Right ventricle myocardium inferior (tissue), 1 donor: ENCODE measurements at regions not wholly inside any gene's neighbourhood (a gene's known extent, or its start where the extent isn't known, plus 50 kb on each side); places are given as distances from the start of the nearest gene placed in this dataset.
A peak's percentile ranks its signal among the peaks of the same experiment; 100 is the strongest.

Experiments used
- ATAC-seq: fragments of 200-7000 bp; cut with Tn5 transposase; one replicate; pipeline ENCODE4 v1.9.1; 2020; ENCODE audit warnings: mild to moderate bottlenecking, moderate library complexity
- DNase-seq: peaks from one replicate; pipeline ENCODE4 v3.0.0; 2021; ENCODE audit errors: missing footprints
- intact Hi-C: fragments of 100-400 bp; cut with DNase I; formaldehyde crosslinking; loops from one replicate; pipeline ENCODE4 v1.11.0; 2022
- donor health status: DM: no; HTN: yes; CAD: no; lungs with severe emphysema.

DNA sequence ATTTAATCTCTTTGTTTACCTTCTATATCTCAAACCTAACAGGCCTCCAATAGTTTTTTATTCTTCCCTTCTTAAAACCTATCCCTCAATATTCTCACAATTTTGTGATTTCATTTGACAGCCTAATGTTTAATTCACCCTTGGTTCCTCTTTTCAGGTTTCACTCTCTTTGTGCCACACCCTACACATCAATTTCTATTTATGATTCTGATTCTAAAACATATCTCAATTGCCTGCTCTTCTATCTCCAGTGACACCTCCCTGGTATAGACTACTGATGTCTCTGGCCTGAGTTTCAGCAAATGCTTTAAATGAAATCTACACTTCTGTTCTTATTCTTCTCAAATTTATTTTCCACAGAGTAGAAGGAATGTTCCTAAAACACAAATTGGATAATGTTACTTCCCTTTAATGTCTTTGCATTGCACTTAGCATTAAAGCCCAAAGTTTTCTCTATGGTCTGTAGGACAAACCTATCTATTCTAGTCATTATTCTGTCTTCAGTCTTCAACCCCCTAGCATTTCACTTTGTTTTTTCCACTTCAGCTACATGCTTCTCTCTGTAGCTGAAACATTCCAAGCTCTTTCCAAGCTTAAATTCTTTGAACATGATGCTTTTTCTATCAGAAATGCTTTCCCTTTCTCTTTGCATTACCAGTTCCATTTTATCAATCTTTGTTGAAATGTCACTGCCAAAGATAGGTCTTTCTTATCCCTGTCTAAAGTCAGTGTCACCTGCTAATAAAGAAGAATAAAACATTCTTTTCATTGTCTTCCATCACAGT is 622.0 kb downstream of the CENPC start:
- ATAC-seq: no peak
- intact Hi-C loops: no loop called here
- DNase-seq: no peak

GRCh38 chr4:66921433-66921832 is 623.9 kb downstream of the CENPC start:
- ATAC-seq (no peak), DNase-seq (no peak)
- intact Hi-C loops: no loop called here

- intact Hi-C loops: no loop called here
- no peak for ATAC-seq
- no peak for DNase-seq
Measured at GRCh38 chr4:66920514-66920913, 624.8 kb downstream of the CENPC start.

GRCh38 chr4:66911880-66912279 is 633.4 kb downstream of the CENPC start:
- DNase-seq: no peak
- ATAC-seq: no peak
- intact Hi-C loops: no loop called here

GRCh38 chr4:66906314-66906713 is 639.0 kb downstream of the CENPC start:
- ATAC-seq (no peak), DNase-seq (no peak)
- intact Hi-C loops: no loop called here

- intact Hi-C loops: no loop called here
- DNase-seq: peak; percentile 55
Measured at GRCh38 chr4:66899422-66900065, 645.8 kb downstream of the CENPC start.

GRCh38 chr4:66893807-66894206 is 651.5 kb downstream of the CENPC start:
- no peak for DNase-seq
- no peak for ATAC-seq
- intact Hi-C loops: no loop called here

More at GRCh38 chr4:66899422-66900065, 645.8 kb downstream of the CENPC start:
- no peak for ATAC-seq

DNA sequence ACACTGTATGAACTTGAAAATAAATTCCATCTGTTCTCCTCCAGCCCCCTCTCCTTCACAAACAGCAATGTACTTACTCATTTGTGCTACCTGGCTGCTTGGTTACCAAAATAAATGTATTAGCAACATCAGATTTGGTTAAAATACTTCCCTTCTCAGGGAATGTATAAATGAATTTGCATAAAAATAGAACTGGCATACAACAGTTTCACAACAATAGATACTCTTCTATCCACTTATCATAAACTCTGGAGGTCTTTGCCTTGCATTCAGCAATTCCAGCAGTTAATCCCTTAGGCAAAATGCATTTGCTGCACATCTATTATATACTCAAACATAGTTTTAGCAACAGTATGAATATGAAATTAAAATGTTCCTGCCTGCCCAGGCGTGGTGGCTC is 658.2 kb downstream of the CENPC start:
- DNase-seq (no peak), ATAC-seq (no peak)
- intact Hi-C loops: no loop called here

DNA sequence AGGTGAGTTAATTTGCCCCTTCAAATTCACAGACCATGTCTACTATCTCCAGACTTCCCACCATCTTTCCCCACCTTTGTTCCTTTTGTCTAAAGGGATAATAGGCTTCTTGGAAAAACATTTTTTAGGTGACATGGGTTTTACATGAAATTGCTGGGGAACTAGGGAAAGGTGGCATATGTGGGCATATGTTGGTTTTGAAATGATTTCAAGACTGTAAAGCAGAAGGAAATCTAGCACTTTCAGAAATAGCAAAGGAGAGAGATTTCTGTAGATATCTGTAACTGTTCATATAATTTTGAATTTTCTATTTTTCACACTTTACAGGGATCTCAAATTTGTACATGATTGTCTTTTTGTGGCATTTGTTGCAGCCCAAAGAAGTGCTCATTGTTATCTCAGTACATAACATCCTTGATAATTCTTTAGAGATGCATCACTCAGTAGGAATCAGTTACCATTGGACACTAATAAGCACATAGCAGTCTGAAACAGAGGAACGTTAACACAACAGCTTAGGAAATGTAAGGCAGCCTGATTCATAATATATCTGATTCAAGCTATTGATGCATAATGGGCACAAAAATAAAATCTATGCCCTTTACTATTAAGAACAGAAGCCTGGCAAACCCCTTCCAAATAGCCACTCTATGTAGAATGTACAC is 659.7 kb downstream of the CENPC start:
- no peak for DNase-seq
- intact Hi-C loops: no loop called here
- ATAC-seq: no peak

DNA sequence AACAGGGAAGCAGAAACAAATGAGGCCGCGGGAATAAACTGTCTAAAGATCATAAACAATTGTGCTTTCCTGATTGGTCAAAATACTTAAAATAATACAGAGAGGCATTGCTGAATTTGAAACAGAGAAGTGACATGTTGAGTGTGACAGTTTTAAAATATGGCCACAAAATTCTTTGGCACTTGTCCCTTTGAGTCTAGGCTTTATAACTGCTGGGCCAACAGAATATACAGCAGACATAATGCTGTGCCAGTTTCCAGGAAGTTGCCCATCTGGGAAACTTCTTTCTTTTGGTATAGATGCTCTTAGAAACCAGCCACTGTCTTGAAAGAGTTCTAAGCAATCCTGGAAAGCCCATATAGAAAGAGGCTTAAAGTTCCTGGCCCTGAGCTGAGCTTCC is 668.4 kb downstream of the CENPC start:
- intact Hi-C loops: no loop called here
- ATAC-seq: no peak
- DNase-seq: no peak

DNA sequence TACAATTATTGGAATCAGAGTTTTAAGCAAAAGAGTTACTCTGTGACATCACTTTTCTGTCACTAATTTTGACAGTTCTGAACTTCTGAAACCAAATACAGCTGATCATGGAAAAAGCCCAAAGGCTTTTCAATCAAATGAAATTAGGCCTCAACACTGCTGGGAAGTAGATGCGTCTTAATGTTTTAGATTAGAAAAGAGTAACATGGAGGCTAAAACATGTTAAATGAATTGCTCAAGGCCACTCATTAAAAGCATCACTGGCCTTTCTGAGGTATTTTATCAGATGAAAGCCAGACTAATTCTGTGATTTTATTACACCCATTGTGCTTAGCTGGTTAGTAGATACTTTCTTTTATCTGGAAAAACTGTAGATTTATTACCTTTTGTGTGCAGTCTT is 672.6 kb downstream of the CENPC start:
- DNase-seq (no peak), ATAC-seq (no peak)
- intact Hi-C loops: no loop called here

GRCh38 chr4:66863481-66863880 is 681.8 kb downstream of the CENPC start:
- DNase-seq (no peak), ATAC-seq (no peak)
- intact Hi-C loops: no loop called here

DNA sequence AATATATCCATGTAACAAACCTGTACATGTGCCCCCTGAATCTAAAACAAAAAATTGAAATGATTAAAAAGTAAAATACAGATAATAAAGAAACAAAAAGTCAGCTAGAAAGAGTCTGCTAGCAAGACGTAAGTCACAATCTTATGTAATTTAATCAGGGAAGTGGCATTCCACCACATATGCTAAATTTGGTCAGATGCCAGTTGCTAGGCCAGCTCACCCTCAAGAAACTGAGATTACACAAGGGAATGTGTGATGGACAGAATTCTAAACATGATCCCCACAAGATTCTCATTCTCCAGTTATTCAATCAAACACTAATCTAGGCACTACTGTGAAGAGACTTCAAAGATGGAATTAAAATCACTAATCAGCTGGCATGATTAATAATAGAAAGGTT is 689.3 kb downstream of the CENPC start:
- DNase-seq (no peak), ATAC-seq (no peak)
- intact Hi-C loops: no loop called here

GRCh38 chr4:66853845-66854244 is 691.5 kb downstream of the CENPC start:
- DNase-seq: no peak
- intact Hi-C loops: no loop called here
- ATAC-seq: no peak

DNA sequence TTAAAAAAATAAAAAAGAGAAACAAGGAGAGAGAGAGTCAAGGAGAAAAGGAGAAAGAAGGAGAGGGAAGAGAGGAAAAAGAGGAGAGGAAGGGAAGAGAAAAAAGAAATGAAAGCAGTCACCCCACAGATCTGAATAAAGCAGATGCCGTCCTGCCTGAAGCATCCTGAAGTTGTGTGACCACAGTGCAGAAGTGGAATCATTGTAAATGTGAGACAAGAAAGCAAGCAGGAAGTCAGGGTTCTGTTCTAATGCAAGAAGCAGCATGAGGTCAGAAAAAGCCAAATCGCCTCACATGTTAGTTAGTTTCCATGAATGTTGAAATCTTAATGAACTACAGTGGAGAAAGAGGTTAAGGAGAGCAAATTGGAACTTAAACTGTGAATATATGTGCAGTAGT is 692.5 kb downstream of the CENPC start:
- DNase-seq: no peak
- ATAC-seq: no peak
- intact Hi-C loops: no loop called here

DNA sequence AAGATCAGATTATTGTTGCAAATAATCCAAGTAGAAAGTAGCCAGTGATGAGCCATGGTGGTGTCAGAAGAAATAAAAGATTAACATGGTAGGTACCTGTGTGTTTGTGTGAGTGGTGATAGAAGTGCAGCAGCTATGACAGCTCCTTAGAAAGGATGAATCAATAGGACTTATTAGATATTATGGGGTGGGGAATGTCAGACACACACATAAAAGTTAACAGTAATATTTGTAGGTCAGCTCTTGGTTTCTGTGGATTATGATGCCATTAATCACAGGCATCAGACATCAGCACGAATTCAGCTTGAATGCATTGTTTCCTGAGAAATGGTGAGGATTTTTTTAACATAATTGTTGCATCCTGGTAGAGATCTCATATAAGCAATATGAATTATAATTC is 695.7 kb downstream of the CENPC start:
- ATAC-seq (no peak), DNase-seq (no peak)
- intact Hi-C loops: no loop called here

DNA sequence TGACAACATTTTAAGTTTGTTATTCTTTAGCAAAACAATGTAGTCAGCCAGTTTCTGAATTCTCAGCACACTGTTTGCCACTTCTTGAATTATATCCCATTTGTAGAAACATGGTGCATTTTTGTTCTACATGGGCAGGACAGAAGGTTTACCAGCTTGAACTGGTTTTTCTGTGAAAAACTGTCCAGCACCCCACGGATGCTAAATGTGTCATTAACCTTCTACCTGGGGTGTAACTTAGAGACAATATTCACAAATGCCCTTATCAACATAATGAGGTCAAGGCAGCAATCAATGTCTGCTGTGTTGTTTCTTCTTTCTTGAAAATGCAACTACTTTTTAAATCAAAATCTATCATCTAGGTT is 702.6 kb downstream of the CENPC start:
- ATAC-seq (no peak), DNase-seq (no peak)
- intact Hi-C loops: no loop called here

- DNase-seq (no peak), ATAC-seq (no peak)
- intact Hi-C loops: no loop called here
Measured at GRCh38 chr4:66842026-66842723, 703.1 kb downstream of the CENPC start.

GRCh38 chr4:66840178-66840577 is 705.1 kb downstream of the CENPC start:
- DNase-seq (no peak), ATAC-seq (no peak)
- intact Hi-C loops: no loop called here
